Glutamatergic neuron (in vitro differentiated cells): ENCODE measurements at regions not wholly inside any gene's neighbourhood (a gene's known extent, or its start where the extent isn't known, plus 50 kb on each side); places are given as distances from the start of the nearest gene placed in this dataset.

Experiments used
- DNase-seq: peaks from one replicate; pipeline ENCODE4 v3.0.0; 2022
- H3K27ac Mint-ChIP-seq: one replicate; pipeline ENCODE4 v1.8.0; 2020; ENCODE audit warnings: mild to moderate bottlenecking, mixed read lengths, inconsistent platforms; ENCODE audit not compliant: unreplicated experiment
- H3K27me3 Mint-ChIP-seq: one replicate; pipeline ENCODE4 v1.8.0; 2020; ENCODE audit warnings: mild to moderate bottlenecking, moderate library complexity, mixed read lengths, inconsistent platforms; ENCODE audit not compliant: unreplicated experiment
- H3K36me3 Mint-ChIP-seq: one replicate; pipeline ENCODE4 v1.8.0; 2020; ENCODE audit warnings: mild to moderate bottlenecking, mixed read lengths, inconsistent platforms; ENCODE audit not compliant: unreplicated experiment
- H3K4me1 Mint-ChIP-seq: one replicate; pipeline ENCODE4 v1.8.0; 2020; ENCODE audit warnings: mild to moderate bottlenecking, low read depth, mixed read lengths, inconsistent platforms; ENCODE audit not compliant: unreplicated experiment
- H3K4me3 Mint-ChIP-seq: one replicate; pipeline ENCODE4 v1.8.0; 2020; ENCODE audit warnings: mild to moderate bottlenecking, mixed read lengths, inconsistent platforms; ENCODE audit not compliant: unreplicated experiment
- H3K9me3 Mint-ChIP-seq: one replicate; pipeline ENCODE4 v1.8.0; 2020; ENCODE audit warnings: mild to moderate bottlenecking, moderate library complexity, mixed read lengths, inconsistent platforms; ENCODE audit not compliant: unreplicated experiment
- CTCF ChIP-seq: fragments of 200-600 bp; sonication (generic); IDR thresholded peaks from one replicate; pipeline ENCODE4 v1.5.0; 2021; ENCODE audit not compliant: partially characterized antibody, unreplicated experiment

- DNase-seq, result no peak
- Mint-ChIP-seq H3K4me3 (no peak overlapping the region), H3K9me3 (peaks cover 12% of the 10 kb centered on the region), H3K27ac (no peak overlapping the region), H3K36me3 (peaks cover 10% of the 10 kb centered on the region), H3K27me3 (no peaks in the 10 kb centered on the region), H3K4me1 (peaks cover 15% of the 10 kb centered on the region)
- TF ChIP-seq CTCF, result no peak
Measured at GRCh38 chr10:2989292-2989947, 77.9 kb upstream of the PFKP start.

GRCh38 chr10:2987185-2987768 is 80.1 kb upstream of the PFKP start:
- no peak overlapping the region for H3K27ac Mint-ChIP-seq
- H3K27me3 Mint-ChIP-seq, result no peaks in the 10 kb centered on the region
- H3K4me1 Mint-ChIP-seq, result peaks cover 15% of the 10 kb centered on the region
- no peak for TF ChIP-seq CTCF
- H3K4me3 Mint-ChIP-seq, result no peak overlapping the region
- H3K36me3 Mint-ChIP-seq, result peaks cover 10% of the 10 kb centered on the region
- peaks cover 10% of the 10 kb centered on the region for H3K9me3 Mint-ChIP-seq
- DNase-seq, result no peak

- no peaks in the 10 kb centered on the region for H3K27me3 Mint-ChIP-seq
- peaks cover 10% of the 10 kb centered on the region for H3K36me3 Mint-ChIP-seq
- no peak for TF ChIP-seq CTCF
- DNase-seq, result no peak
- peak overlapping the region; percentile 45 for H3K27ac Mint-ChIP-seq
- H3K4me1 Mint-ChIP-seq, result peaks cover 15% of the 10 kb centered on the region
- H3K4me3 Mint-ChIP-seq, result peak overlapping the region; percentile 31
- H3K9me3 Mint-ChIP-seq, result peaks cover 10% of the 10 kb centered on the region
Measured at GRCh38 chr10:2986391-2986801, 81.0 kb upstream of the PFKP start.

GRCh38 chr10:2985729-2986232 is 81.6 kb upstream of the PFKP start:
- Mint-ChIP-seq H3K27me3 (no peaks in the 10 kb centered on the region), H3K27ac (no peak overlapping the region), H3K9me3 (peaks cover 12% of the 10 kb centered on the region), H3K4me1 (peaks cover 15% of the 10 kb centered on the region), H3K4me3 (no peak overlapping the region), H3K36me3 (peaks cover 10% of the 10 kb centered on the region)
- no peak for DNase-seq
- no peak for TF ChIP-seq CTCF

- H3K4me1 Mint-ChIP-seq, result peaks cover 15% of the 10 kb centered on the region
- no peak overlapping the region for H3K4me3 Mint-ChIP-seq
- H3K27me3 Mint-ChIP-seq, result no peaks in the 10 kb centered on the region
- peaks cover 12% of the 10 kb centered on the region for H3K9me3 Mint-ChIP-seq
- no peak for DNase-seq
- H3K27ac Mint-ChIP-seq, result no peak overlapping the region
- TF ChIP-seq CTCF, result no peak
- peaks cover 10% of the 10 kb centered on the region for H3K36me3 Mint-ChIP-seq
Measured at GRCh38 chr10:2984682-2985081, 82.7 kb upstream of the PFKP start.
